AG04450 (cell line): ENCODE measurements at regions not wholly inside any gene's neighbourhood (a gene's known extent, or its start where the extent isn't known, plus 50 kb on each side); places are given as distances from the start of the nearest gene placed in this dataset.

Experiments used
- CTCF ChIA-PET: fragments of 300-600, 350-600 bp; formaldehyde crosslinking; extraction: SDS; loops from one replicate; lab custom pipeline; 2022; ENCODE audit warnings: antibody characterized with exemption, inconsistent platforms; lab: Charles Lee
- POLR2A ChIA-PET: fragments of 350-600 bp; formaldehyde crosslinking; extraction: SDS; loops from one replicate; lab custom pipeline; 2021; ENCODE audit warnings: antibody characterized with exemption, inconsistent platforms; lab: Yijun Ruan, JAX
- DNase-seq: peaks from one replicate; pipeline ENCODE4 v3.0.0-alpha.2; 2011; ENCODE audit warnings: low read depth, low spot score
- H3K27ac ChIP-seq: one replicate; pipeline ENCODE4 v1.5.1; 2012; ENCODE audit warnings: low read depth, low read length, control low read depth
- H3K27me3 ChIP-seq: one replicate; pipeline ENCODE4 v1.6.0; 2012; ENCODE audit warnings: low read length; ENCODE audit not compliant: control insufficient read depth, insufficient read depth
- H3K4me3 ChIP-seq: 2 replicates; pipeline ENCODE4 v1.5.1; 2011; ENCODE audit warnings: mild to moderate bottlenecking, low read depth, low read length, control low read depth
- H3K9me3 ChIP-seq: 2 replicates; pipeline ENCODE4 v1.5.1; 2012; ENCODE audit warnings: low read length; ENCODE audit not compliant: control insufficient read depth, insufficient read depth
- TF ChIP-seq, protein P1 (sequence below): IDR thresholded peaks from 2 replicates; pipeline ENCODE4 v1.5.1; 2011; ENCODE audit warnings: low read depth, low read length, control low read depth, inconsistent platforms

DNA sequence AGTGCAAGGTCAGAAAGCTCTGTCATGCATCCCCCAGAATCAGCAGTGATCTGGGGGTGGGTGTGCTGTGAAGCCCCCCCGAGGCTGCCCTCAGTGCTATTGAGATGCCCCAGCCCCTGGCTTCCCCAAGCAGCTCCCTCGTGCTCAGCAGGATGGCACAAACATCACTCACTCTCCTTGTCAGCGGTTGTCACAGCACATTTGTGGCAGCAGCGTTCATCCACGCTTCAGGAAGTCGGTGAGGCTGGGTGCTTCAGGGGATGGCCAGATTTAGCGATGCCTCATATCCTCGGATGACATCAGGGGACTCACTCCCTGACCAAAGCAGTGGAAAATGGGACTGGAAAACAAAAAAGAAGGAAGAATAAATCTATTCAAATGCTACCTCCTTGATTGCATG lies 54.4 kb upstream of the SLC6A11 start:
- ChIA-PET POLR2A (no interaction called here), CTCF (interaction anchor here (9.1 kb wide), 1 partner anchor 298 kb away, joined by 104 read pairs; no protein-coding TSS in a partner anchor)
- no peak for DNase-seq
- no peak overlapping the region for H3K4me3 ChIP-seq
- H3K27ac ChIP-seq: no peak overlapping the region
- H3K9me3 ChIP-seq: no peaks in the 10 kb centered on the region
- no peaks in the 10 kb centered on the region for H3K27me3 ChIP-seq
- TF ChIP-seq, protein P1, sequence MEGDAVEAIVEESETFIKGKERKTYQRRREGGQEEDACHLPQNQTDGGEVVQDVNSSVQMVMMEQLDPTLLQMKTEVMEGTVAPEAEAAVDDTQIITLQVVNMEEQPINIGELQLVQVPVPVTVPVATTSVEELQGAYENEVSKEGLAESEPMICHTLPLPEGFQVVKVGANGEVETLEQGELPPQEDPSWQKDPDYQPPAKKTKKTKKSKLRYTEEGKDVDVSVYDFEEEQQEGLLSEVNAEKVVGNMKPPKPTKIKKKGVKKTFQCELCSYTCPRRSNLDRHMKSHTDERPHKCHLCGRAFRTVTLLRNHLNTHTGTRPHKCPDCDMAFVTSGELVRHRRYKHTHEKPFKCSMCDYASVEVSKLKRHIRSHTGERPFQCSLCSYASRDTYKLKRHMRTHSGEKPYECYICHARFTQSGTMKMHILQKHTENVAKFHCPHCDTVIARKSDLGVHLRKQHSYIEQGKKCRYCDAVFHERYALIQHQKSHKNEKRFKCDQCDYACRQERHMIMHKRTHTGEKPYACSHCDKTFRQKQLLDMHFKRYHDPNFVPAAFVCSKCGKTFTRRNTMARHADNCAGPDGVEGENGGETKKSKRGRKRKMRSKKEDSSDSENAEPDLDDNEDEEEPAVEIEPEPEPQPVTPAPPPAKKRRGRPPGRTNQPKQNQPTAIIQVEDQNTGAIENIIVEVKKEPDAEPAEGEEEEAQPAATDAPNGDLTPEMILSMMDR: no peak

DNA sequence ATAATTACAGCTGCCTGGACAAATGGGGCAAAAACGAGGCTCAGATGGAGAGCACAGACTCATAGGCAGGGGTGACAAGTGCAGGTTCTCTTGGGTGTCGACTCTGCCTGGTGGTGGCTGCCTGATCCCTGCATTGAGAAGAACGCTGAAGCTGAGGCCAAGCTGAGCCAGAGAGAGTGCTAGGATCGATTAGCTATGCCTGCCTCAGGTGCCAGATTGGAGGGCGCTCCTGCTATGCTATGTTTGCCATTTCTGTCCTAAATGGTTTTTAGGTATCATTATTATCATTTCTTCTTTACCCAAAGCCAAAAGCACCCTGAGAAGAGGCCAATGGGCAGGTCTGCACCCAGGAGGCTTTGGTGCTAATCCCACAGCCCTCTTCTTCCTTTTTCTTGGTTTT lies 53.9 kb upstream of the SLC6A11 start:
- Histone ChIP-seq H3K9me3 (no peaks in the 10 kb centered on the region), H3K4me3 (no peak overlapping the region), H3K27me3 (no peaks in the 10 kb centered on the region), H3K27ac (no peak overlapping the region)
- TF ChIP-seq, protein P1: no peak
- POLR2A ChIA-PET: no interaction called here
- no peak for DNase-seq
- CTCF ChIA-PET: no interaction called here

DNA sequence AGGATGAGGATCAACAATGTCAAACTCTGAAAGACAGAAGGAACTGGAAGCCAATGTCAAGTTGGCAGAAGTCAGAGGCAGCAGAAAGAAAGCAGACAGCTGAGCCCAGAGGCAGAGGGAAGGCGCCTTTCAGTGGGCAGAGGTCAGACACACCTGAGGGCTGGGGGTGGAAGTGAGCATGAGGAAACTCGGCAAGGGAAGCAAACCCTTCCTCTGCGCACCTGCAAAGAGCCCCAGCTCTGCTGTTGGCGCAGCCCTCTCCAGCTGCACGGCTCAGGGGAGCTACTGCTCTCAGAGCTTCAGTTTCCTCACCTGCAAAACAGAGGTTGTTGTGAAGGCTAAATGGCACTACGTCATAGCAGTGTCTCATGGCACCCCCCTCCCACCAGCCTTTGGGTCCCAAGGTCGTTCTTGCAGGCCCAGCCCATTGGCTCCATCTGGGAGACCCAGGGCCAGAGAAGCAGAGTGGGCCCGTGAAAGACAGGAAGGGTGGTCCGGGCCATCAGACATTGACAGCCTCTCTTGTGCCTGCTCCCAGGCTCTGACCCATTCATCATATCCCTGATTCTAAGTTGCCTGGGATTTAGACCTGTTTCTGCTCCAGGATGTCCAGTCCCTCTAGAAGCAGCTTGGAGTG lies 53.3 kb upstream of the SLC6A11 start:
- no peak for DNase-seq
- Histone ChIP-seq H3K27me3 (no peaks in the 10 kb centered on the region), H3K27ac (no peak overlapping the region), H3K9me3 (no peaks in the 10 kb centered on the region), H3K4me3 (no peak overlapping the region)
- ChIA-PET CTCF (no interaction called here), POLR2A (interaction anchor here (0.6 kb wide), 1 partner anchor 23 kb away, joined by 3 read pairs; no protein-coding TSS in a partner anchor)
- TF ChIP-seq, protein P1: no peak

DNA sequence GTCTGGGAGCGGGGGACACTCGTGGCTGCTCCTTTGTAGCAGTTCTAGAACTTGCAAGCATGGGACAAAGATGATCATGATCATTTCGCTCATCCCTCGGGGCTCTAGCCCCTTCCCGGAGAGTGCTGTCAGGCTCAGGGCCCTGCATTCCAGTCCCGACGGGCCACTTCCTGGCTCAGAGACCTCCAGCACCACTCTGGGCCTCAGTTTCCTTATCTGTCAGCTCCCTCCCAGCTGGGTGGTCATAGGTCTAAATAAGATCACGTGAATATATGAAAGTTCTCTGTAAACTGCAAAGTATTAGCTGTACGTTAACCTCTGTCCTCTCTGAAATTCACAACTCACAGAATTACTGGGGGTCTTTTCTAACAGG lies 52.8 kb upstream of the SLC6A11 start:
- TF ChIP-seq, protein P1: no peak
- H3K9me3 ChIP-seq: no peaks in the 10 kb centered on the region
- ChIA-PET CTCF (no interaction called here), POLR2A (no interaction called here)
- no peak overlapping the region for H3K27ac ChIP-seq
- H3K4me3 ChIP-seq: no peak overlapping the region
- DNase-seq: no peak
- no peaks in the 10 kb centered on the region for H3K27me3 ChIP-seq

DNA sequence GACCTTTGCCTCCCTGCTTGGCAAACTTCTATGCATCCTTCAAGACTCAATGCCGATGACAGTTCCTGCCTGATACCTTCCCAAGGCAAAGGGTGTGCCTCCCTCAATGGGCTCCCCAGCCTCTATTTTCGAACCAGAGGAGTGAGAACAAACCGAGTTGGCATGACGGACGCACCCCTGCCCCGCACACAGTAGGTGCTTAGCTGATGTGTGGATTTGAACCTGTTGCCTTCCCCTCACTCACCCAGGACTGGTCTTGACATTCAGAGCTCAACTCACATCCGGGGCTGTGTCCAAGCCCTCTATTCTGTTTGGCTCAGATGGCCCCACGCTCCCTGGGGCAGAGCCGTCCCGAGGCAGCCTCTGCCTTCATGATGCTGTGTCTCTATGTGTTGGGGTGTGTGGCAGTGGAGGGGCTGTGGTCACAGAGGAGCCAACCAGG lies 52.2 kb upstream of the SLC6A11 start:
- ChIA-PET CTCF (no interaction called here), POLR2A (no interaction called here)
- no peak overlapping the region for H3K4me3 ChIP-seq
- no peak for DNase-seq
- H3K27me3 ChIP-seq: no peaks in the 10 kb centered on the region
- H3K27ac ChIP-seq: no peak overlapping the region
- TF ChIP-seq, protein P1: no peak
- no peaks in the 10 kb centered on the region for H3K9me3 ChIP-seq
